Left cardiac atrium (tissue), 4 donors: ENCODE measurements at regions not wholly inside any gene's neighbourhood (a gene's known extent, or its start where the extent isn't known, plus 50 kb on each side); places are given as distances from the start of the nearest gene placed in this dataset.

Experiments used
- ATAC-seq, 2 donors: fragments of 200-7000 bp; cut with Tn5 transposase; one replicate each; pipeline ENCODE4 v1.9.1; 2020; ENCODE audit warnings: mild to moderate bottlenecking in 2 of 2, moderate library complexity in 2 of 2
- DNase-seq: peaks from one replicate; pipeline ENCODE4 v3.0.0-alpha.2; 2020
- intact Hi-C, 2 donors: fragments of 100-400 bp; cut with DNase I; formaldehyde crosslinking; loops; one replicate each; pipeline versions ENCODE4 v1.14.1 to v1.15.1; 2022 to 2023
- donor health status: DM: no; HTN: yes; CAD: no.
- donor health status: DM: no; HTN: yes; CAD: no; lungs with severe emphysema.
- donor health status: DM: yes; HTN: yes; CAD: no.
- donor health status: Dilated cardiomyopathy.

- intact Hi-C loops, result no loop called here
- DNase-seq (no peak), ATAC-seq (no peak)
Observed at GRCh38 chr11:70775386-70776075, 377.2 kb downstream of the CTTN start.

DNA sequence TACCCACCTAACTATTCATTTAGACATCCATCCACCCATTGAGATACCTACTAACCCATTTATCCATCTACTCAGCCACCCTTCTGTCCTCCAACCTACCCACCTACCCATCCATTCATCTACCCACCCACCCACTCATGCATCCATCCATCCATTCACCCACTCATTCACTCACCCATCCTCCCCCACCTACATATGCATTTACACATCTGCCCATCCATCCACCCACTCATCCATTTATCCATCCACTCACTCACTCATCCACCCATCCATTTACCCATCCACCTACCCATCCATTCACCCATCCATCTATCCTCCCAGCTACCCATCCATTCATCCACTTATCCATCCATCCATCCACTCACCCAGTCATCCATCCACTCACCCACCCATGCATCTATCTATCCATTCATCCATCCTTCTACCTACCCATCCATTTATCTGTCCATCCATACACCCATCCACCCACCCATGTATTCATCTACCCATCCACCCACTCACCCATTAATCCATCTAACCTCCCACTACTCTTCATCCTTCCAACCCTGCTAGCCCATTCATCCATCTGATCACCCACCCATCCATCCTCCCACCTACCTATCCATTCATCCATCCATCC, 378.7 kb downstream of the CTTN start:
- ATAC-seq (no peak), DNase-seq (no peak)
- intact Hi-C loops, result no loop called here

DNA sequence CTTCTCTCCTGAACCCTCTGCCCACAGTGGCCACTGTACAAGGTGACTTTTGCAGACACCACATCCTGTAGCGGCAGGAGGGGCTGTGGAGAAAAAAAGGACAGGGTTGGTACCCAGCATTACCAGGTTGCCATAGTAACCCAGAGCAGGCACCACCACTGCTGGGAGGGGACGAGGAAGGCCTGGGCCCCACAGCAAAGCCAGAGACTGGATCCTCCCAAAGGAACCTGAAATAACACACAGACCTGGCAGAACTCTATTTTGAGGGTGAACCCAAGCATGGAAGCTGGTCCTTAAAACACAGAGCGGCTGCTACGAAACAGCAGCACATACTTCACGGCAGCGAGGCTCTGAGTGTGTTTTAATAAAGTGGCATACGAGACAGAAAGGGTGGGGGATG, 380.6 kb downstream of the CTTN start:
- ATAC-seq (no peak), DNase-seq (no peak)
- intact Hi-C loops, result no loop called here

GRCh38 chr11:70779433-70780245, 381.3 kb downstream of the CTTN start:
- no peak for ATAC-seq
- DNase-seq, result no peak
- intact Hi-C loops, result no loop called here

GRCh38 chr11:70780246-70780535, 381.9 kb downstream of the CTTN start:
- ATAC-seq, result no peak
- DNase-seq, result no peak
- intact Hi-C loops, result no loop called here

- DNase-seq (no peak), ATAC-seq (no peak)
- intact Hi-C loops, result no loop called here
Observed at GRCh38 chr11:70782401-70782913, 384.1 kb downstream of the CTTN start.

DNA sequence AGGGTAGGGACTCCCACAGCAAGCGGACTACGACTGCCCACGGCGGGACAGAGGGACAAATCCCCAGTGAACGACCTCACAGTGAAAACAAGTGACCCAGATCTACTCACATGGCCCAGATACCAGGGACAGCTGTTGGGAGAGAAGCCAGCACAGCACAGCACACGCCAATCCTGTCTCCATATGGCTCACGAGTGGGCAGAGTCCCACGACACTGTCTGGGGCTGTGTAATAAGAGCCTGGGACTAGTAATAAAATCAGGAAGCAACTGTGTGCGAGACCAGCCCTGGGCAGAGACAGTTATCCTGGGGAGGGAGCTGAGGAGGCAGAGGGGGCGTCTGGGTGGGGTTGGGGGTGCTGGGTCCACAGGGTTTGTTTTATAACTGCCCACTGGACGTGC, 385.0 kb downstream of the CTTN start:
- ATAC-seq, result no peak
- intact Hi-C loops, result no loop called here
- DNase-seq, result no peak

- no peak for ATAC-seq
Observed at GRCh38 chr11:70783821-70784220, 385.5 kb downstream of the CTTN start.

DNA sequence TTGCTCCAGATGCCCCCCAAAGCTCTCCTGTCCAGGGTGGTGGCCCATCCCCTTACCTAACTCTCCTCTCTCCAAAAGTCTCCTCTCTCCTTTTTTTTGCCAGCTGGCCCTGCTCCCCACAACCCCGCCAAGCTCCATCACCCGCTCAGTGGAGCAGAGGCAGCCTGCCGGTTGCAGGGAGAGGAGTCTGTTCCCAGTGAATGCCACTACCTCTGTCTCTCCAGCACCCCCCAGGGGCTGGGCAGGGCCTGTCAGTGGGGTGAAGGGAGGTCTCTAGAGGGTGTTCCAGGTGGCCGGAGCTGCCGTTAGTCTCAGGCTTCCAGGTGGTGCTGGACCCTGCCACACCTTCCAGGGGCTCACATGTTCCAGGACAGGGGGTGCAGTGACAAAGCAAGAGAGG, 387.0 kb downstream of the CTTN start:
- ATAC-seq (no peak), DNase-seq (no peak)
- intact Hi-C loops, result no loop called here

More at GRCh38 chr11:70783821-70784220, 385.5 kb downstream of the CTTN start:
- DNase-seq, result no peak
- intact Hi-C loops, result no loop called here

GRCh38 chr11:70786021-70786665, 387.8 kb downstream of the CTTN start:
- ATAC-seq (no peak), DNase-seq (no peak)
- intact Hi-C loops, result no loop called here

- no peak for DNase-seq
- intact Hi-C loops, result no loop called here
- ATAC-seq, result no peak
Observed at GRCh38 chr11:70788248-70789022, 390.1 kb downstream of the CTTN start.

GRCh38 chr11:70790671-70791300, 392.5 kb downstream of the CTTN start:
- intact Hi-C loops, result no loop called here
- ATAC-seq (no peak), DNase-seq (no peak)

DNA sequence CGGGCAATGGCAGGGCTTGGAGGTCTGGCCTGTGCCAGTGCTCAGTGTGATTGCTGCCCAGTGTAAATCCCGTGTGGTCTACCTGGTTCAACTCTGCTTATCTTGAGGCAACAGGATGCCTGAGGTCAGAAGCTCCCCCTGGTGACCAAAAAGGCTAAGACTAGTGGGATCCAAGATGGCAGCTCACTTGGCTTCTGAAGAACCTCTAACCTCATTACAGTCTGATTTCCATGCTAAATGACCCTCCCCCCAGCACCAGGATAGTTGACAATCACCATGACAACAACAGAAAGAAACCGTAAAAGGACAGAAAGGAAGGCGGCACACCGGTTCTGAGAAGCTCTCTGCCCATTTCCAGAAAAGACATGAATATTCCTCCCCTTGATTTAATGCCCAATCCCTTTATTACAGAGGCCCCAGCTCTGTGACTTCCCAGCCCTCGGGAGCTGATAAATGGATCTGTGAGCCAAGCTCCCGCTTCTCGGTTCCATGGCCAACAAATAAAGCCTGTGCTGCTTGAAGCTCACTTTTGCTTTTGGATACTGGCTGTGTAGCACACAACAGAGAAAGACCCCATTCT, 398.4 kb downstream of the CTTN start:
- ATAC-seq, result no peak
- DNase-seq, result no peak
- intact Hi-C loops, result no loop called here

DNA sequence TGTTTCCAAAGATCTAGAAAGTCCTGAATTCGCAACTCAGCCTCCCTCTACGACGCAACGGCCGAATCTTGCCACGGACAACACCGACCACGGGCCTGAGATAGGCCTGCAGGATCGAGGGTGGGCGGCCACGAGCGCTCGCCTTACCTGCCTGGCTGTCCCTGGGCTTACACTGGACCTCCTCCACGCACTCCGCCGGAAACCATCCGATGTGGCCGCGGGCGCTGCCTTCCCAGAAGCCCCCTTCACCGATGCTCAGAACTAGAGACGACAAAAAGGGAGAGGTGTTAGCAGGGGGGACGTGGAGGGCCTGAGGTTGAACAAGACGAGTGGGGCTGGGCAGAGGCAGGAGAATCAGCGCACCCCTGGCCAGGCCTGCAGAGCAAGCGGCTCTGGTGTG, 400.0 kb downstream of the CTTN start:
- intact Hi-C loops, result no loop called here
- ATAC-seq, result no peak
- DNase-seq, result no peak

DNA sequence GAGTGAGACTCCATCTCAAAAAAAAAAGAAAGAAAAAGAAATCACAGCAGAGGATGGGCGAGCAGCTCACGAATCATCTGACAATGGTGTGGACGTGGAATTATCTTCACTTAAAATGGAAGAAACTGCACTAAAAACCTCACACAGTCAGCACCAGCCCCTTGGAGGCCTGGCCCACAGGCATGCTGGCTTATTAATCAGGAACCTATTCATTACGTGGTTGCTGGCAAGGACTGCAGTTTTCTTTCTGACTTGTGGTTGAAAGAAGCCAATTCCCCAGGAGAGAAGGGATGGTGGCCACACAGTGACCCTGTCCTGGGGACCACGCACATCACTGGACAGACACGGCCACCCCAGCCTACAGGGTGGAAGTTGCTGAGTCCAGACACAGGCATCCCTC, 401.1 kb downstream of the CTTN start:
- intact Hi-C loops, result no loop called here

DNA sequence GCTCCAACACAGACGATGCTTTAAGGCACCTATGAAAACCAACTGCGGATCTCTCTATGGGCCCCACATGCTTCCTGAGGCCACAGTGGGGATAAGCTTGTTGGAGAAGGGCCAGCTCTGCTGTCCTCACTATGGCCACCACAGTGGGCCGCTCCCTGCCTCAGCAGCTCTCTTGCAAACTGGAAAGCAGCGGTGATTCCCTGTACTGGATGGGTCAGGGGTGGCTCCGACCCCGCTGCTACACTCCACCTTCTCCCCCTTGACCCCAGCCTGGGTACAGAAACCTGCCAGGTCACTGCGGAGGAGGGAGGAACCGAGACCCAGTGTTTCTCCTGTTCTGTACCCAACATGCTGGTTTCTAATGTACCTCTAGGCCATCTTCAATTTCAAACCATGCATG, 403.9 kb downstream of the CTTN start:
- DNase-seq (no peak), ATAC-seq (no peak)
- intact Hi-C loops, result no loop called here

More for the DNA sequence above, 401.1 kb downstream of the CTTN start:
- DNase-seq, result no peak
- ATAC-seq, result no peak

GRCh38 chr11:70804139-70804837, 406.0 kb downstream of the CTTN start:
- DNase-seq (no peak), ATAC-seq (no peak)
- intact Hi-C loops, result no loop called here

DNA sequence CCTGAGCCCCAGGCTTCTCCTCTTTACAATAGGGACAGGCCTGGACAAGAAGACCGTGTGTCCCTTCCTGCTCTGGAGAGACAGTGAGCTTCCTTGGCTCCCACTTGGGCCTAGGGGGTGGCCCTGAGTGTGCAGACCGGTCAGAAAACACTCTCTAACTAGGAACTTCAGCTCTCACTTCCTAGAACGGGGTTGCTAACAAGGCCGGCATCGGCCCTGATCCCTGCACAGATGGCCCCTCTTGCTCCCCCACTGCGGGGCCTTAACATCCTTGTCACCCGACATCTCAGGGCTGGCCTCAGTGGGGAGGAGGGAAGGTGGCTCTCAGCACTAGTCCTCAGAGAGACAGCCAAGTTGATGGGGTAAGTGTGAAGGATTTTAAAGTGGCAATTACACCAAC, 406.9 kb downstream of the CTTN start:
- intact Hi-C loops, result no loop called here
- no peak for DNase-seq
- ATAC-seq, result no peak
